ENCODE measurements at regions not wholly inside any gene's neighbourhood (a gene's known extent, or its start where the extent isn't known, plus 50 kb on each side); places are given as distances from the start of the nearest gene placed in this dataset.

DNA sequence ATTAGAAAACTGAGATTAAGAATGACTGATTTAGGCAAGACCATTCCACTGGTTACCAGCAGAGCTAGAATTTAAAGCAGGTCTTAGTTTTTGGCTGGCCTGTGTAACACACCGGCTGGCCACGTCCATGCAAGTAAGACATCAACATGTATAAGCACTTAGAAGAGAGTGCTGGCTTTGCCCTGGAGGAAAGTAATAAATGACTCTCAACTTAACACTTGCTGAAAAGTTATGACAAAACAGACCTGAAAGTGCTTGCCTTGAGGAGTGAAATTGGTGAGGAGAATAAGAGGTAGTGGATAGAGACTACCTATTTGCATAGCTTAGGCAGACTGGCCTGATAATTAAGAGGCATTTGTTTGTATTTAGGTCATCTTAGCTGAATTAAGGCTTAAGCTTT is 165.7 kb upstream of the KCNJ3 start:
- no peaks in the 10 kb centered on the region for H3K36me3 ChIP-seq (ENCODE audit: control insufficient read depth, insufficient read depth, low read length)
- TF ChIP-seq, protein P1, sequence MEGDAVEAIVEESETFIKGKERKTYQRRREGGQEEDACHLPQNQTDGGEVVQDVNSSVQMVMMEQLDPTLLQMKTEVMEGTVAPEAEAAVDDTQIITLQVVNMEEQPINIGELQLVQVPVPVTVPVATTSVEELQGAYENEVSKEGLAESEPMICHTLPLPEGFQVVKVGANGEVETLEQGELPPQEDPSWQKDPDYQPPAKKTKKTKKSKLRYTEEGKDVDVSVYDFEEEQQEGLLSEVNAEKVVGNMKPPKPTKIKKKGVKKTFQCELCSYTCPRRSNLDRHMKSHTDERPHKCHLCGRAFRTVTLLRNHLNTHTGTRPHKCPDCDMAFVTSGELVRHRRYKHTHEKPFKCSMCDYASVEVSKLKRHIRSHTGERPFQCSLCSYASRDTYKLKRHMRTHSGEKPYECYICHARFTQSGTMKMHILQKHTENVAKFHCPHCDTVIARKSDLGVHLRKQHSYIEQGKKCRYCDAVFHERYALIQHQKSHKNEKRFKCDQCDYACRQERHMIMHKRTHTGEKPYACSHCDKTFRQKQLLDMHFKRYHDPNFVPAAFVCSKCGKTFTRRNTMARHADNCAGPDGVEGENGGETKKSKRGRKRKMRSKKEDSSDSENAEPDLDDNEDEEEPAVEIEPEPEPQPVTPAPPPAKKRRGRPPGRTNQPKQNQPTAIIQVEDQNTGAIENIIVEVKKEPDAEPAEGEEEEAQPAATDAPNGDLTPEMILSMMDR (IDR thresholded peaks at IDR 0.05; ENCODE audit: insufficient read depth, low read length, poor library complexity, severe bottlenecking), result no peak

GRCh38 chr2:154533300-154533940 is 165.1 kb upstream of the KCNJ3 start:
- Histone ChIP-seq H3K27me3 (ENCODE audit: control insufficient read depth, insufficient read depth, low read length) (no peaks in the 10 kb centered on the region), H3K4me3 (ENCODE audit: low read depth, low read length) (no peak overlapping the region), H3K36me3 (ENCODE audit: control insufficient read depth, insufficient read depth, low read length) (no peaks in the 10 kb centered on the region)
- DNase-seq (ENCODE audit: low read depth), result no peak
- TF ChIP-seq, protein P1 (IDR thresholded peaks at IDR 0.05; ENCODE audit: insufficient read depth, low read length, poor library complexity, severe bottlenecking), result no peak

More for the DNA sequence above, 165.7 kb upstream of the KCNJ3 start:
- no peak overlapping the region for H3K4me3 ChIP-seq (ENCODE audit: low read depth, low read length)
- H3K27me3 ChIP-seq (ENCODE audit: control insufficient read depth, insufficient read depth, low read length), result no peaks in the 10 kb centered on the region
- DNase-seq (ENCODE audit: low read depth), result no peak

DNA sequence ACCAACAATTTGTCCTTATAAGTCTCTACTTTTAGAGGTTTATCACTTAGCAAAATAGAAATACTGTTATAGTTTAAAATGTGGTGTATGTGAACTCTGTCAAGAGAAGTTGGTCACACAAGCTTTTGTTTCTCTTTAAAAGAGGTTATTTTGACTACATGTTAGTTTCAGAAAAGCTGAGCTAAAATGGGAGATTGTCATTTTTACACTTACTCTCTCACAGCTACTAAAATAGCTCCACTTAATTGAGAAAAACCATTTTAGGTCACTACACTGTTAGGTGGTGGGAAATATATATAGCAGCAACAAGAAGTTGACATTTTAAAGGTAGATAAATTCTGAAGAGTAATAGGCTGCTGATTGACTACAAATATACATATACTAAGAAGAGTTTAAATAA is 161.5 kb upstream of the KCNJ3 start:
- no peak for DNase-seq (ENCODE audit: low read depth)
- Histone ChIP-seq H3K4me3 (ENCODE audit: low read depth, low read length) (no peak overlapping the region), H3K36me3 (ENCODE audit: control insufficient read depth, insufficient read depth, low read length) (no peaks in the 10 kb centered on the region), H3K27me3 (ENCODE audit: control insufficient read depth, insufficient read depth, low read length) (no peaks in the 10 kb centered on the region)
- TF ChIP-seq, protein P1 (IDR thresholded peaks at IDR 0.05; ENCODE audit: insufficient read depth, low read length, poor library complexity, severe bottlenecking), result no peak

DNA sequence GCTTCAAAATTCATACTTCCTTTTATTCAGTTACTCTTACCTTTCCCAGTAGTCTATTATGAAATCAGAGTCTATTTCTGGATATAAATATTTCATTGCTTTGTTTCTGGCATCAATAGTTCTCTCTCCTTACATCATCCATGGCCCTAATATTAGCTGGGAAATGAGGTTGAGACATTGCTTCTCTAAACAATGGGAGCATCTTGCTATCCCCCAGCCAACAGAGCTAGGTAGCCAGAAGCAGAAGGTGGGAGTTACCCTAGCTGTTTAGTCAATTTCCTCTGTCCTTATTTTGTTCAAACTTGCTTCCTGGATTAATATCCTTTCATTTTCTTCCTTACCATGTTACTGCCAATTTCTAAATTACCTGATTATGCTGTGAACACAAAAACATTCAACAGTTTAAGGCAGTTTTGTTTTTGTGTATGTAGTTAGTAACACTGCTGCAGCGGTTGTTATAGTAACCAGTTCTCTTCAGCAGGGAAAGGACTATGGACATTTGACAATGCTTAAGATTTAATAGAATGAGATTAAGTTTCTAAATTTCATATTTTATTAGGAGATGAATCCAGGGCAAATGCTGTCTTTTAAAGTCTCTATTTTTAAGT is 160.5 kb upstream of the KCNJ3 start:
- Histone ChIP-seq H3K36me3 (ENCODE audit: control insufficient read depth, insufficient read depth, low read length) (no peaks in the 10 kb centered on the region), H3K4me3 (ENCODE audit: low read depth, low read length) (no peak overlapping the region), H3K27me3 (ENCODE audit: control insufficient read depth, insufficient read depth, low read length) (no peaks in the 10 kb centered on the region)
- no peak for DNase-seq (ENCODE audit: low read depth)
- TF ChIP-seq, protein P1 (IDR thresholded peaks at IDR 0.05; ENCODE audit: insufficient read depth, low read length, poor library complexity, severe bottlenecking), result no peak

DNA sequence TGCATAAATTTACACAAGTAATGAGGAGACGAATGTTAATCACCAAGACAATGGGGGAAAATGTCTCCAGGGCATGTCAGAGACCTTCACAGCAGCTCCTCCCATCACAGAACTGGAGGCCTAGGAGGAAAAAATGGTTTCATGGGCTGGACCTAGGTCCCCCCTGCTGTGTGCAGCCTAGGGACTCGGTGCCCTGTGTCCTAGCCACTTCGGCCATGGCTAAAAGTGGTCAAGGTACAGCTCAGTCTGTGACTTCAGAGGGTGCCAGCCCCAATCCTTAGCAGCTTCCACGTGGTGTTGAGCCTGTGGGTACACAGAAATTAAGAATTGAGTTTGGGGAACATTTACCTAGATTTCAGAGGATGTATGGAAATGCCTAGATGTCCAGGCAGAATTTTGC is 152.2 kb upstream of the KCNJ3 start:
- TF ChIP-seq, protein P1 (IDR thresholded peaks at IDR 0.05; ENCODE audit: insufficient read depth, low read length, poor library complexity, severe bottlenecking), result no peak
- DNase-seq (ENCODE audit: low read depth), result no peak
- no peaks in the 10 kb centered on the region for H3K36me3 ChIP-seq (ENCODE audit: control insufficient read depth, insufficient read depth, low read length)
- H3K27me3 ChIP-seq (ENCODE audit: control insufficient read depth, insufficient read depth, low read length), result no peaks in the 10 kb centered on the region
- H3K4me3 ChIP-seq (ENCODE audit: low read depth, low read length), result no peak overlapping the region

DNA sequence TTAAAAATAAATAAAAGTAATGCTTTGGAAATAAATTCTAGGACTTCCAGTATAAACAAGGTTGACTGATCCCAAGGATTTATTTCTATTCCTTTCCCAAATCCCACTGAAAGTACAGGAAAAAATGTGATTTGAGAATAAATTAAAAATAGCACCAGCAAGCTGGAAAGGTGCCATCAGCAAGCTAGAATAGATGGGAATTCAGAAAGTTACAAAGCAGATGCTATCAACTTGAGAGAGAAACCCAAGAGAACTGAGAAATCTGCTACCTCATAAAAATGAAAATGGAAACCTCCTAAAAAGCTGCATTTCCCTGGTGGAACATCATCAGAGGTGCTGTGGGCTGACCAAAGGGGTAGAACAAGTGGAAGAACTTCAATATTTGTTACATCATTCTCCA is 148.6 kb upstream of the KCNJ3 start:
- no peaks in the 10 kb centered on the region for H3K36me3 ChIP-seq (ENCODE audit: control insufficient read depth, insufficient read depth, low read length)
- no peak overlapping the region for H3K4me3 ChIP-seq (ENCODE audit: low read depth, low read length)
- no peak for DNase-seq (ENCODE audit: low read depth)
- TF ChIP-seq, protein P1 (IDR thresholded peaks at IDR 0.05; ENCODE audit: insufficient read depth, low read length, poor library complexity, severe bottlenecking), result no peak
- no peaks in the 10 kb centered on the region for H3K27me3 ChIP-seq (ENCODE audit: control insufficient read depth, insufficient read depth, low read length)
